ENCODE measurements at regions not wholly inside any gene's neighbourhood (a gene's known extent, or its start where the extent isn't known, plus 50 kb on each side); places are given as distances from the start of the nearest gene placed in this dataset.

DNA sequence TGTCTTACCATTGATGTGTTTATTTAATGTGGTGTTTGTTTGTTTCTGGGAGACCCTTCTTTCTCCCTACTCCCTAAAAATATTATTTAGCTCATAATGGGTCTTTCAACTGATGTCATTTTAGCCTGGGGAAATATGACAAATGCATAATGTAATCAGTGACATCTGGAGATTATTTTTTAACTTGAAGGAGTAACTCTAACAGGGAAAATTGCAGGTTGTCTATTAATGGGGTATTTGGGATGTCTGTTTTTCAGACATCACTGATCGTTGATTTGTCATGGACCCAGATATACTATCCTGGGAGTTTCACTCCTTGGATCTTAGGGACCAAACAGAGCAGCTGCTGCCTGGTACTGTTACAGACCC is 230.4 kb downstream of the LOXHD1 start:
- no peak for DNase-seq
- Mint-ChIP-seq H3K9me3 (ENCODE audit: insufficient read depth) (no peaks in the 10 kb centered on the region), H3K4me3 (no peak overlapping the region), H3K27me3 (peaks cover 16% of the 10 kb centered on the region), H3K27ac (no peak overlapping the region), H3K4me1 (no peaks in the 10 kb centered on the region)
- Histone ChIP-seq H3K4me3 (ENCODE audit: control extremely low read depth in 1 of 5, extremely low read depth in 1 of 5, insufficient read depth in 1 of 5, low read depth in 2 of 5, low read length in 4 of 5) (no peak overlapping the region), H3K9me3 (ENCODE audit: control extremely low read depth in 1 of 3, control insufficient read depth in 2 of 3, insufficient read depth in 1 of 3, low read length in 2 of 3) (no peaks in the 10 kb centered on the region), H3K27ac (ENCODE audit: low read length in 2 of 2) (no peak overlapping the region), H3K79me2 (ENCODE audit: control insufficient read depth, insufficient read depth, low read length) (no peaks in the 10 kb centered on the region), H2AFZ (ENCODE audit: insufficient read depth, low read depth, low read length, poor library complexity, severe bottlenecking) (no peak overlapping the region), H3K4me1 (ENCODE audit: control insufficient read depth in 2 of 2, insufficient read depth in 2 of 2, low read length in 2 of 2) (no peaks in the 10 kb centered on the region), H4K20me1 (ENCODE audit: control insufficient read depth, insufficient read depth, low read length, poor library complexity, severe bottlenecking) (no peaks in the 10 kb centered on the region), H3K36me3 (replicated peaks in 1 of 2; ENCODE audit: control extremely low read depth in 1 of 2, control insufficient read depth in 1 of 2, extremely low read depth in 1 of 2, insufficient read depth in 2 of 2, low read length in 1 of 2) (no peaks in the 10 kb centered on the region), H3K9ac (ENCODE audit: low read length) (no peak overlapping the region), H3K4me2 (replicated peaks; ENCODE audit: low read depth, low read length, poor library complexity, severe bottlenecking) (no peak overlapping the region), H3K27me3 (replicated peaks in 1 of 4; ENCODE audit: control extremely low read depth in 1 of 4, control insufficient read depth in 3 of 4, insufficient read depth in 4 of 4, low read length in 3 of 4) (peaks cover 0 to 2% (median 0%) of the 10 kb centered on the region in 4 experiments)
- TF ChIP-seq, protein P1, sequence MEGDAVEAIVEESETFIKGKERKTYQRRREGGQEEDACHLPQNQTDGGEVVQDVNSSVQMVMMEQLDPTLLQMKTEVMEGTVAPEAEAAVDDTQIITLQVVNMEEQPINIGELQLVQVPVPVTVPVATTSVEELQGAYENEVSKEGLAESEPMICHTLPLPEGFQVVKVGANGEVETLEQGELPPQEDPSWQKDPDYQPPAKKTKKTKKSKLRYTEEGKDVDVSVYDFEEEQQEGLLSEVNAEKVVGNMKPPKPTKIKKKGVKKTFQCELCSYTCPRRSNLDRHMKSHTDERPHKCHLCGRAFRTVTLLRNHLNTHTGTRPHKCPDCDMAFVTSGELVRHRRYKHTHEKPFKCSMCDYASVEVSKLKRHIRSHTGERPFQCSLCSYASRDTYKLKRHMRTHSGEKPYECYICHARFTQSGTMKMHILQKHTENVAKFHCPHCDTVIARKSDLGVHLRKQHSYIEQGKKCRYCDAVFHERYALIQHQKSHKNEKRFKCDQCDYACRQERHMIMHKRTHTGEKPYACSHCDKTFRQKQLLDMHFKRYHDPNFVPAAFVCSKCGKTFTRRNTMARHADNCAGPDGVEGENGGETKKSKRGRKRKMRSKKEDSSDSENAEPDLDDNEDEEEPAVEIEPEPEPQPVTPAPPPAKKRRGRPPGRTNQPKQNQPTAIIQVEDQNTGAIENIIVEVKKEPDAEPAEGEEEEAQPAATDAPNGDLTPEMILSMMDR (IDR thresholded peaks at IDR 0.05), result no peak
- no peak for TF ChIP-seq EZH2 (IDR thresholded peaks at IDR 0.05; ENCODE audit: borderline replicate concordance, insufficient read depth, low read depth, low read length, poor library complexity, severe bottlenecking)
- ATAC-seq (ENCODE audit: low read depth), result no peak
- ChIA-PET CTCF (no interaction called here), POLR2A (no interaction called here)
- intact Hi-C loops (cut with micrococcal nuclease), result no loop called here
- 89% methylated on average over 1 of the region's 1 CpG for WGBS (ENCODE audit: insufficient coverage)

All from B cell (primary cell).